Upper lobe of left lung (tissue), 6 donors: ENCODE measurements at regions not wholly inside any gene's neighbourhood (a gene's known extent, or its start where the extent isn't known, plus 50 kb on each side); places are given as distances from the start of the nearest gene placed in this dataset.

ENCODE experiments used
- ATAC-seq, 2 donors: fragments of 200-7000 bp; cut with Tn5 transposase; one replicate each; pipeline ENCODE4 v1.9.1; 2022; ENCODE audit warnings: mild to moderate bottlenecking in 2 of 2, moderate library complexity in 2 of 2; ENCODE audit not compliant: low FRiP score in 2 of 2
- DNase-seq, 2 donors: peaks; one replicate each; pipeline ENCODE4 v3.0.0-alpha.2; 2019 to 2020
- H3K27ac ChIP-seq, 4 donors: fragments of 200-600 bp; sonication (generic); one replicate each; pipeline ENCODE4 v1.5.1; 2016 to 2019
- H3K27me3 ChIP-seq, 4 donors: fragments of 200-600 bp; sonication (generic); one replicate each; pipeline ENCODE4 v1.5.1; 2017 to 2019
- H3K36me3 ChIP-seq, 4 donors: fragments of 200-600 bp; sonication (generic); one replicate each; pipeline ENCODE4 v1.5.1; 2016 to 2019
- H3K4me1 ChIP-seq, 4 donors: fragments of 200-600 bp; sonication (generic); one replicate each; pipeline ENCODE4 v1.5.1; 2018 to 2019
- H3K4me3 ChIP-seq, 4 donors: fragments of 200-600 bp; sonication (generic); one replicate each; pipeline ENCODE4 v1.5.1; 2017 to 2019; ENCODE audit warnings: mild to moderate bottlenecking in 2 of 4, moderate library complexity in 1 of 4
- H3K9me3 ChIP-seq, 4 donors: fragments of 200-600 bp; sonication (generic); one replicate each; pipeline ENCODE4 v1.5.1; 2018 to 2019
- EP300 ChIP-seq, 4 donors: sonication (generic); formaldehyde crosslinking; IDR thresholded peaks; one replicate each; pipeline ENCODE4 v1.5.1; 2017; ENCODE audit warnings: antibody characterized with exemption in 4 of 4, control low read depth in 2 of 4
- POLR2A ChIP-seq, 4 donors: fragments of 450-650 bp; IDR thresholded peaks; one replicate each; pipeline ENCODE4 v1.5.1; 2016 to 2017; ENCODE audit warnings: antibody characterized with exemption in 4 of 4, mild to moderate bottlenecking in 2 of 4
- POLR2AphosphoS5 ChIP-seq, 2 donors: sonication (generic); formaldehyde crosslinking; IDR thresholded peaks; one replicate each; pipeline ENCODE4 v1.5.1; 2017; ENCODE audit warnings: antibody characterized with exemption in 2 of 2
- WGBS, 2 donors: methylation state at CpG; one replicate each; pipeline ENCODE4 v1.1.5; 2017 to 2018; 5-methylcytosine and 5-hydroxymethylcytosine counted together
- TF ChIP-seq, protein P1 (sequence below), 6 experiments: fragments of 450-650 bp in 4 of 6; fragments of 200-600 bp in 2 of 6; sonication (generic) in 2 of 6; IDR thresholded peaks; one replicate each; pipeline ENCODE4 v1.5.1; 2016 to 2019; ENCODE audit warnings: antibody characterized with exemption in 6 of 6
- donor health status: DM: no; HTN: no; CAD: no; lungs with moderate emphysema.
- donor health status: DM: no; HTN: yes; CAD: no; lungs with severe emphysema.

DNA sequence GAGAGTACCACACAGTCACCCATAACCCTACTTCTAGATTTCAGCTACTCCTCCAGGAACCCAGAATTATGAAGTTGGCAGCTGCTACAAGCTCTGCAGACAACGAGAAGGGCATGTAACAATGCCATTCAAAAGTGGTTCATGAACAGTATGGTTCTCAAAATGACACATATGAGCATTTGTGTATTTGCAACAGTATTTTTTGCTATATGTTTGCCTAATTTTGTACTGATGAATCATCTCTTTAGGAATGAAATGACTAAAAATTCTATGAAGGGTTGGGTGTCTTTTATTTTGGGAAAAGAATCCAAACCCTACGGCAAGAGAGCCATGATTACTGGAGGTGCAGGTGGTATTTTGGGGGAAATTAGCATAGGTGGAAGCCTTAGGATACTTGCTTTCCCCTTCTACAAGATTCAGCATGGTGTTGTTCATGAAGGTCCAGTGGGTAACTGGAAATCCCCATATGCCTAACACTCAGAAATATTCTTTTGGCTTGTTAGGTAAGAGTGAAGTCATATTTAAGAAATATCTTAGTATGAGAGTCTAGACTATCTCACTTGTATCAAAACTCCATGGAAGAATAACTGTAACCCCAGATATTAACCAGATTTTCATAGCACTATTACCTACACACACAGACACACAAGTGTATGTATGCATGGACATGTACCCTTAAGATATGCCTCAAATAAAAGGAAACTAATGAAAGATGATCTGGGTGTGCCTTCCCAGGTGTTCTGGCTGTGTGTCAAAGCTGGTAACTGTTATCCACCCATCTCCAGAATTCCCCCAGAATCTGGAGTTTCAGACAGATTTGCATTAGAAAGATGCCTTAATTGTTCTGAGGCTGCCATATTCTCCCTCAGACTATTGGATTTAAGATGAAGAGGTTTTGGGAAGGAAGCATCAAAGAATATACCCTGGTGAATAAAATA, 688.2 kb upstream of the SOX9 start:
- H3K27ac ChIP-seq: no peak overlapping the region
- ATAC-seq (no peak), DNase-seq (no peak)
- H3K36me3 ChIP-seq: no peaks in the 10 kb centered on the region
- no peaks in the 10 kb centered on the region for H3K4me1 ChIP-seq
- TF ChIP-seq POLR2AphosphoS5 (IDR thresholded peaks at IDR 0.05) (no peak), EP300 (IDR thresholded peaks at IDR 0.05) (no peak), POLR2A (IDR thresholded peaks at IDR 0.05) (no peak)
- TF ChIP-seq, protein P1, sequence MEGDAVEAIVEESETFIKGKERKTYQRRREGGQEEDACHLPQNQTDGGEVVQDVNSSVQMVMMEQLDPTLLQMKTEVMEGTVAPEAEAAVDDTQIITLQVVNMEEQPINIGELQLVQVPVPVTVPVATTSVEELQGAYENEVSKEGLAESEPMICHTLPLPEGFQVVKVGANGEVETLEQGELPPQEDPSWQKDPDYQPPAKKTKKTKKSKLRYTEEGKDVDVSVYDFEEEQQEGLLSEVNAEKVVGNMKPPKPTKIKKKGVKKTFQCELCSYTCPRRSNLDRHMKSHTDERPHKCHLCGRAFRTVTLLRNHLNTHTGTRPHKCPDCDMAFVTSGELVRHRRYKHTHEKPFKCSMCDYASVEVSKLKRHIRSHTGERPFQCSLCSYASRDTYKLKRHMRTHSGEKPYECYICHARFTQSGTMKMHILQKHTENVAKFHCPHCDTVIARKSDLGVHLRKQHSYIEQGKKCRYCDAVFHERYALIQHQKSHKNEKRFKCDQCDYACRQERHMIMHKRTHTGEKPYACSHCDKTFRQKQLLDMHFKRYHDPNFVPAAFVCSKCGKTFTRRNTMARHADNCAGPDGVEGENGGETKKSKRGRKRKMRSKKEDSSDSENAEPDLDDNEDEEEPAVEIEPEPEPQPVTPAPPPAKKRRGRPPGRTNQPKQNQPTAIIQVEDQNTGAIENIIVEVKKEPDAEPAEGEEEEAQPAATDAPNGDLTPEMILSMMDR (IDR thresholded peaks at IDR 0.05): no peak
- no peaks in the 10 kb centered on the region for H3K27me3 ChIP-seq
- no peaks in the 10 kb centered on the region for H3K9me3 ChIP-seq
- H3K4me3 ChIP-seq: no peak overlapping the region
- 64 to 65% methylated on average over 2 of the region's 2 CpGs for whole genome bisulfite sequencing, 2 donors

DNA sequence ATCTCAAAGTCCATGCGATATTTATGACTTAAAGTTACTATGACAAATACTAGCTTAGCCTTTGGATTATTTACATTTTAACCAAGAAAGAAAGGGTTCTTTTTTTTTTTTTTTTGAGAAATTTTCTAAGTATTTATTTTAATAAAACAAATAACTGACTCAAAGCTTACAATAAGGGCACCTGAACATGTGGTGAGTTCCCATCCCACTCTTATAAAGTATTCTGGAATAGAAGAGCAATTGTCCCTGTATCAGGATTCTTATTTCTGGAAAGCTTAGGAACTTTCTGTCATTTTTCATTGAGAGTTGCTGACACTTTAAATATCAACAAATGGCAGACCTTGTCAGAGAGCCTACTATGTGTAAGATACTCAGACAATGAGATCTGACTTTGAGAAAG, 686.1 kb upstream of the SOX9 start:
- Histone ChIP-seq H3K27ac (no peak overlapping the region), H3K4me1 (no peaks in the 10 kb centered on the region), H3K4me3 (no peak overlapping the region), H3K27me3 (no peaks in the 10 kb centered on the region), H3K9me3 (no peaks in the 10 kb centered on the region), H3K36me3 (no peaks in the 10 kb centered on the region)
- 88 to 92% methylated on average over 1 of the region's 1 CpG for whole genome bisulfite sequencing, 2 donors
- DNase-seq: no peak
- TF ChIP-seq POLR2AphosphoS5 (IDR thresholded peaks at IDR 0.05) (no peak), EP300 (IDR thresholded peaks at IDR 0.05) (no peak), POLR2A (IDR thresholded peaks at IDR 0.05) (no peak)
- TF ChIP-seq, protein P1 (IDR thresholded peaks at IDR 0.05): no peak
- ATAC-seq: no peak

DNA sequence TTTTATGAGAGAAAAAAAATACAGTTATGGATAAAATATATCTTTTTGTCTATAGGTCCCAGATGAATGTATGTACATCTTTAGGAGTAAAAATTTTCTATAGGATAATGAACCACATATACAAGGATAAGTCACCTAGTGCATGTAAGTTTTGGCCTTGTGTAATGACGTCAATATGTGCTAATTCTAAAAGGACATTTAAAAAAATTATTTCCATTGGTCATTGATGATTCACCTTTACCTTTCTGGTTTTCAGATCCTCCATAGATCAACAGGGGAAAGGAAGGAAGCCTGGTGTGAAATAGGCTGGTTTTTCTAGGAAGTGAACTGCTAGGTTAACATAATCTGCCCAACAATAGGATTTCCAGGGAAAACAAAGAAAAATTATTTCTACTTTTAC, 684.3 kb upstream of the SOX9 start:
- WGBS, 2 donors: 83 to 87% methylated on average over 1 of the region's 1 CpG
- ATAC-seq (no peak), DNase-seq (no peak)
- Histone ChIP-seq H3K27ac (no peak overlapping the region), H3K4me3 (no peak overlapping the region), H3K9me3 (no peaks in the 10 kb centered on the region), H3K27me3 (no peaks in the 10 kb centered on the region), H3K4me1 (no peaks in the 10 kb centered on the region), H3K36me3 (no peaks in the 10 kb centered on the region)
- TF ChIP-seq, protein P1 (IDR thresholded peaks at IDR 0.05): no peak
- TF ChIP-seq POLR2AphosphoS5 (IDR thresholded peaks at IDR 0.05) (no peak), EP300 (IDR thresholded peaks at IDR 0.05) (no peak)

DNA sequence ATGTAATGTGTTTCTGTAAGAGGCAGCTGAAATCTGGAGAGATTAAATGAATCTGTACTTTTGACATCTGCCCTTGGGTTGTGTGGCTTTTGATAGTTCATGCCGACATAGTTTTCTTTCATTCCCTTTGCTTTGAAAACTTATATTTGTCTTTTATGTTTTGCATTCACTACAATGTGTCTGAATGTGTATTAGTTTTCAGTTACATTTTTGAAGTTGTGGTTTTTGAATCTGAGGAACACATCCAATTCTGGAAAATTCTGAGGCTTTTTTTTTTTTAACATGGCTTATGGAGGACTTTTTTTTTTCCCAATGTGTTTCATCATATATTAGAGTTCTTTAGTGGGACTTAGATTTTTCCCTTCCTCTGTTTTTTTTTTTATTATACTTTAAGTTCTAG, 683.7 kb upstream of the SOX9 start:
- DNase-seq: no peak
- H3K4me3 ChIP-seq: no peak overlapping the region
- no peaks in the 10 kb centered on the region for H3K36me3 ChIP-seq
- WGBS, 2 donors: 71 to 79% methylated on average over 1 of the region's 1 CpG
- no peak for ATAC-seq
- H3K27me3 ChIP-seq: no peaks in the 10 kb centered on the region
- no peaks in the 10 kb centered on the region for H3K4me1 ChIP-seq
- no peak for TF ChIP-seq POLR2AphosphoS5 (IDR thresholded peaks at IDR 0.05)
- TF ChIP-seq, protein P1 (IDR thresholded peaks at IDR 0.05): no peak
- no peak for TF ChIP-seq EP300 (IDR thresholded peaks at IDR 0.05)
- no peak for TF ChIP-seq POLR2A (IDR thresholded peaks at IDR 0.05)
- H3K9me3 ChIP-seq: no peaks in the 10 kb centered on the region
- H3K27ac ChIP-seq: no peak overlapping the region
